Stimulated activated CD4-positive, alpha-beta T cell treated with anti-CD3 and anti-CD28 coated beads, Interleukin-15, amount 100 ng/mL, for 24 hours (primary cell): ENCODE measurements at regions not wholly inside any gene's neighbourhood (a gene's known extent, or its start where the extent isn't known, plus 50 kb on each side); places are given as distances from the start of the nearest gene placed in this dataset.

Source experiments
- DNase-seq: peaks from one replicate; pipeline ENCODE4 v3.0.0-alpha.2; 2020

GRCh38 chr5:167725264-167725663 lies 566.2 kb upstream of the WWC1 start:
- DNase-seq, result no peak

- no peak for DNase-seq
Measured at GRCh38 chr5:167725741-167726140, 565.7 kb upstream of the WWC1 start.

GRCh38 chr5:167726642-167727041 lies 564.8 kb upstream of the WWC1 start:
- no peak for DNase-seq

GRCh38 chr5:167730121-167730520 lies 561.3 kb upstream of the WWC1 start:
- DNase-seq, result no peak

- no peak for DNase-seq
Measured at GRCh38 chr5:167730656-167731055, 560.8 kb upstream of the WWC1 start.

GRCh38 chr5:167731951-167732350 lies 559.5 kb upstream of the WWC1 start:
- DNase-seq, result no peak

GRCh38 chr5:167732499-167732898 lies 558.9 kb upstream of the WWC1 start:
- no peak for DNase-seq

GRCh38 chr5:167736992-167737391 lies 554.5 kb upstream of the WWC1 start:
- DNase-seq, result no peak

- DNase-seq, result no peak
Measured at GRCh38 chr5:167743695-167744464, 547.6 kb upstream of the WWC1 start.

- DNase-seq, result no peak
Measured at GRCh38 chr5:167745868-167746267, 545.6 kb upstream of the WWC1 start.

GRCh38 chr5:167750586-167750985 lies 540.9 kb upstream of the WWC1 start:
- DNase-seq, result no peak

GRCh38 chr5:167752936-167753335 lies 538.5 kb upstream of the WWC1 start:
- DNase-seq, result no peak

- DNase-seq, result no peak
Measured at GRCh38 chr5:167753725-167754490, 537.5 kb upstream of the WWC1 start.

GRCh38 chr5:167754501-167755021 lies 536.9 kb upstream of the WWC1 start:
- DNase-seq, result no peak

- DNase-seq, result no peak
Measured at GRCh38 chr5:167755420-167755819, 536.0 kb upstream of the WWC1 start.

- no peak for DNase-seq
Measured at GRCh38 chr5:167759057-167759821, 532.2 kb upstream of the WWC1 start.

GRCh38 chr5:167763772-167764171 lies 527.7 kb upstream of the WWC1 start:
- no peak for DNase-seq

- DNase-seq, result no peak
Measured at GRCh38 chr5:167764641-167765289, 526.7 kb upstream of the WWC1 start.

GRCh38 chr5:167765352-167765751 lies 526.1 kb upstream of the WWC1 start:
- DNase-seq, result no peak

- DNase-seq, result no peak
Measured at GRCh38 chr5:167766957-167767356, 524.5 kb upstream of the WWC1 start.

- DNase-seq, result no peak
Measured at GRCh38 chr5:167767795-167768194, 523.6 kb upstream of the WWC1 start.

- DNase-seq, result no peak
Measured at GRCh38 chr5:167769846-167770413, 521.5 kb upstream of the WWC1 start.
